Panc1 (cell line): ENCODE measurements at regions not wholly inside any gene's neighbourhood (a gene's known extent, or its start where the extent isn't known, plus 50 kb on each side); places are given as distances from the start of the nearest gene placed in this dataset.

ENCODE experiments used
- ATAC-seq: fragments of 200-7000 bp; cut with Tn5 transposase; 2 replicates; pipeline ENCODE4 v1.9.1; 2020; ENCODE audit warnings: mild to moderate bottlenecking, moderate library complexity
- BruUV-seq: library from RNA; stranded (reverse); fragments of 400-500 nt; replicated peaks from 2 replicates; lab custom pipeline; 2021; lab: Mats Ljungman, UMichigan
- CTCF ChIA-PET: fragments of 300-600 bp; sonication (Branson Sonifier 250); formaldehyde crosslinking; loops from one replicate; lab custom pipeline; 2022; ENCODE audit warnings: antibody characterized with exemption; lab: Charles Lee
- POLR2A ChIA-PET: fragments of 300-600 bp; sonication (Branson Sonifier 250); formaldehyde crosslinking; loops from one replicate; lab custom pipeline; 2022; ENCODE audit warnings: antibody characterized with exemption; lab: Charles Lee
- DNase-seq: peaks from one replicate; pipeline ENCODE4 v3.0.0-alpha.2; 2010; ENCODE audit warnings: low read depth, low spot score
- H3K27ac ChIP-seq: 2 replicates; pipeline ENCODE4 v1.5.1; 2011; ENCODE audit warnings: mild to moderate bottlenecking, low read length, inconsistent platforms
- H3K27me3 ChIP-seq: fragments of 200-500 bp; sonication (Bioruptor generic); 2 replicates; pipeline ENCODE4 v1.6.0; 2014; ENCODE audit warnings: low read length, inconsistent platforms; ENCODE audit not compliant: control insufficient read depth, insufficient read depth
- H3K36me3 ChIP-seq: fragments of 200-500 bp; sonication (Bioruptor generic); 2 replicates; pipeline ENCODE4 v1.5.1; 2014; ENCODE audit warnings: inconsistent platforms, mild to moderate bottlenecking, low read length, moderate library complexity; ENCODE audit not compliant: control insufficient read depth, insufficient read depth
- H3K4me1 ChIP-seq: 2 replicates; pipeline ENCODE4 v1.5.1; 2011; ENCODE audit warnings: inconsistent platforms, mild to moderate bottlenecking, low read length, moderate library complexity; ENCODE audit not compliant: control insufficient read depth, insufficient read depth
- H3K4me3 ChIP-seq, 2 experiments: 2 replicates each; pipeline ENCODE4 v1.5.1; 2011 to 2012; ENCODE audit warnings: low read depth in 2 of 2, low read length in 2 of 2, mild to moderate bottlenecking in 2 of 2, inconsistent platforms in 1 of 2, moderate library complexity in 1 of 2
- H3K9me3 ChIP-seq: fragments of 200-500 bp; sonication (Bioruptor generic); 2 replicates; pipeline ENCODE4 v1.5.1; 2014; ENCODE audit warnings: low read depth, mild to moderate bottlenecking, inconsistent platforms, low read length, moderate library complexity; ENCODE audit not compliant: control insufficient read depth, insufficient read depth
- POLR2AphosphoS5 ChIP-seq: IDR thresholded peaks from 2 replicates; pipeline ENCODE4 v1.6.1; 2012; ENCODE audit warnings: mild to moderate bottlenecking, low read depth, low read length, moderate library complexity
- SIN3A ChIP-seq: IDR thresholded peaks from 2 replicates; pipeline ENCODE4 v1.6.1; 2012; ENCODE audit warnings: low read depth, mild to moderate bottlenecking, low read length, moderate library complexity, borderline replicate concordance; ENCODE audit not compliant: insufficient read depth
- TCF7L2 ChIP-seq: IDR thresholded peaks from 2 replicates; pipeline ENCODE4 v1.6.1; 2011; ENCODE audit warnings: mild to moderate bottlenecking, low read depth, low read length, inconsistent platforms
- in situ Hi-C: cut with HindIII; loops from 2 replicates; pipeline ENCODE4 v1.10.0; 2016; ENCODE audit warnings: low sequenced_read_pairs, low pct_unique_long_range_greater_than_20kb
- intact Hi-C: fragments of 100-400 bp; cut with micrococcal nuclease; formaldehyde crosslinking; loops from one replicate; pipeline ENCODE4 v1.10.0; 2022; ENCODE audit not compliant: unreplicated experiment
- TF ChIP-seq, protein P1 (sequence below), 2 experiments: IDR thresholded peaks; 2 replicates each; pipeline ENCODE4 v1.6.1; 2011 to 2012; ENCODE audit warnings: low read depth in 2 of 2, control low read depth in 1 of 2, low read length in 1 of 2, mild to moderate bottlenecking in 1 of 2, moderate library complexity in 1 of 2; ENCODE audit not compliant: insufficient read depth in 1 of 2
- TF ChIP-seq, protein P2 (sequence below): fragments of 450-650 bp; IDR thresholded peaks from 2 replicates; pipeline ENCODE4 v1.5.1; 2017; ENCODE audit warnings: mild to moderate bottlenecking

DNA sequence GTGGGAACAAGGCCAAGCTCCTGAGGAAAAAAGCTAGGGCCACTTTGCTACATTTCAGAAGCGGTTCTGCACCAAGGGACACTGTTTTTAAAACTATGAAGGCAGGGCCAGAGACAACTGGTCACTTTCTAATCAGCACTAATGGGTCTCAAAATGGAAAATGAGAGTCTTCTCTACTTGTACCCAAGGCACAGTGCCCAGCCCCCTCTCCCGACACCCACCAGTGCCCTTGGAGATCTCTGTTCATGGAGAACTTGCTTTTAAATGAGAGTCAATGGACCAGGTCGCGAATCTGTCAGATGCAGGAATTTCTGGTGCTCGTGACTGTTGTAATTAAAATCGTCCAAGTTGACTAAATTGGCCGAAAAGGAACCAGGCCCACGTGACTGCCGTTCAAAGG, 591.6 kb downstream of the BCOR start:
- H3K27me3 ChIP-seq, result no peaks in the 10 kb centered on the region
- ATAC-seq (no peak), DNase-seq (no peak)
- TF ChIP-seq SIN3A (no peak), TCF7L2 (no peak), POLR2AphosphoS5 (no peak)
- TF ChIP-seq, protein P1, sequence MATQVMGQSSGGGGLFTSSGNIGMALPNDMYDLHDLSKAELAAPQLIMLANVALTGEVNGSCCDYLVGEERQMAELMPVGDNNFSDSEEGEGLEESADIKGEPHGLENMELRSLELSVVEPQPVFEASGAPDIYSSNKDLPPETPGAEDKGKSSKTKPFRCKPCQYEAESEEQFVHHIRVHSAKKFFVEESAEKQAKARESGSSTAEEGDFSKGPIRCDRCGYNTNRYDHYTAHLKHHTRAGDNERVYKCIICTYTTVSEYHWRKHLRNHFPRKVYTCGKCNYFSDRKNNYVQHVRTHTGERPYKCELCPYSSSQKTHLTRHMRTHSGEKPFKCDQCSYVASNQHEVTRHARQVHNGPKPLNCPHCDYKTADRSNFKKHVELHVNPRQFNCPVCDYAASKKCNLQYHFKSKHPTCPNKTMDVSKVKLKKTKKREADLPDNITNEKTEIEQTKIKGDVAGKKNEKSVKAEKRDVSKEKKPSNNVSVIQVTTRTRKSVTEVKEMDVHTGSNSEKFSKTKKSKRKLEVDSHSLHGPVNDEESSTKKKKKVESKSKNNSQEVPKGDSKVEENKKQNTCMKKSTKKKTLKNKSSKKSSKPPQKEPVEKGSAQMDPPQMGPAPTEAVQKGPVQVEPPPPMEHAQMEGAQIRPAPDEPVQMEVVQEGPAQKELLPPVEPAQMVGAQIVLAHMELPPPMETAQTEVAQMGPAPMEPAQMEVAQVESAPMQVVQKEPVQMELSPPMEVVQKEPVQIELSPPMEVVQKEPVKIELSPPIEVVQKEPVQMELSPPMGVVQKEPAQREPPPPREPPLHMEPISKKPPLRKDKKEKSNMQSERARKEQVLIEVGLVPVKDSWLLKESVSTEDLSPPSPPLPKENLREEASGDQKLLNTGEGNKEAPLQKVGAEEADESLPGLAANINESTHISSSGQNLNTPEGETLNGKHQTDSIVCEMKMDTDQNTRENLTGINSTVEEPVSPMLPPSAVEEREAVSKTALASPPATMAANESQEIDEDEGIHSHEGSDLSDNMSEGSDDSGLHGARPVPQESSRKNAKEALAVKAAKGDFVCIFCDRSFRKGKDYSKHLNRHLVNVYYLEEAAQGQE (IDR thresholded peaks at IDR 0.05; ENCODE audit: insufficient read depth in 1 of 2, low read depth in 2 of 2, low read length in 1 of 2), result no peak
- TF ChIP-seq, protein P2, sequence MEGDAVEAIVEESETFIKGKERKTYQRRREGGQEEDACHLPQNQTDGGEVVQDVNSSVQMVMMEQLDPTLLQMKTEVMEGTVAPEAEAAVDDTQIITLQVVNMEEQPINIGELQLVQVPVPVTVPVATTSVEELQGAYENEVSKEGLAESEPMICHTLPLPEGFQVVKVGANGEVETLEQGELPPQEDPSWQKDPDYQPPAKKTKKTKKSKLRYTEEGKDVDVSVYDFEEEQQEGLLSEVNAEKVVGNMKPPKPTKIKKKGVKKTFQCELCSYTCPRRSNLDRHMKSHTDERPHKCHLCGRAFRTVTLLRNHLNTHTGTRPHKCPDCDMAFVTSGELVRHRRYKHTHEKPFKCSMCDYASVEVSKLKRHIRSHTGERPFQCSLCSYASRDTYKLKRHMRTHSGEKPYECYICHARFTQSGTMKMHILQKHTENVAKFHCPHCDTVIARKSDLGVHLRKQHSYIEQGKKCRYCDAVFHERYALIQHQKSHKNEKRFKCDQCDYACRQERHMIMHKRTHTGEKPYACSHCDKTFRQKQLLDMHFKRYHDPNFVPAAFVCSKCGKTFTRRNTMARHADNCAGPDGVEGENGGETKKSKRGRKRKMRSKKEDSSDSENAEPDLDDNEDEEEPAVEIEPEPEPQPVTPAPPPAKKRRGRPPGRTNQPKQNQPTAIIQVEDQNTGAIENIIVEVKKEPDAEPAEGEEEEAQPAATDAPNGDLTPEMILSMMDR, result no peak
- POLR2A ChIA-PET, result no interaction called here
- no peaks in the 10 kb centered on the region for H3K4me1 ChIP-seq
- H3K27ac ChIP-seq, result no peak overlapping the region
- no peak overlapping the region for H3K4me3 ChIP-seq
- no peaks in the 10 kb centered on the region for H3K9me3 ChIP-seq
- CTCF ChIA-PET, result interaction anchor here (0.5 kb wide), 1 partner anchor 751 kb away, joined by 4 read pairs; no protein-coding TSS in a partner anchor
- in situ Hi-C loops (no loop called here), intact Hi-C loops (no loop called here)
- H3K36me3 ChIP-seq, result no peaks in the 10 kb centered on the region
- BruUV-seq, result no TSS peak

DNA sequence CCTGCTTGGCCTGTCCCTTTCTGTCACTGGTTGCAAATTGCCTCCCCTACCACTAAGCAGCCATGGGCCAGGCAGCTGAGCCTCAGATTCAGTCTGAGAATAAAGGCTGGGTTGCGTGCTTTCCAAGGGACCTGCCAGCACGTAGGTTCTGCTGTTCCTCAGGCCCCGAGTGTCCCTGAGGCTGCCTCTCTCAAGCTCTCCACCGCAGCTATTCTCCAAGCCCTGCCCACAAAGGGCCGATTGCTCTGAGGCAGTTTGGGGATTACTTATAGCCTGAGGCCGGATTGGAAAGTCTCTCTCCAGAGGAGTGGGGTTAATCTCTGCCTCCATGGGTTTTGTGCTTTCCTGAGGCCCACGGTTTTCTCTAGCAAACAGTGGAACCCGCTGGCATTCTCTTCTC, 590.7 kb downstream of the BCOR start:
- no peak for DNase-seq
- no peaks in the 10 kb centered on the region for H3K36me3 ChIP-seq
- TF ChIP-seq POLR2AphosphoS5, result no peak
- TF ChIP-seq SIN3A, result no peak
- no peak for TF ChIP-seq TCF7L2
- TF ChIP-seq, protein P1 (IDR thresholded peaks at IDR 0.05; ENCODE audit: insufficient read depth in 1 of 2, low read depth in 2 of 2, low read length in 1 of 2), result no peak
- TF ChIP-seq, protein P2, result no peak
- H3K27me3 ChIP-seq, result no peaks in the 10 kb centered on the region
- H3K4me3 ChIP-seq, result no peak overlapping the region
- no TSS peak for BruUV-seq
- no peaks in the 10 kb centered on the region for H3K4me1 ChIP-seq
- ChIA-PET CTCF (no interaction called here), POLR2A (no interaction called here)
- ATAC-seq, result no peak
- in situ Hi-C loops, result no loop called here
- H3K27ac ChIP-seq, result no peak overlapping the region
- intact Hi-C loops, result no loop called here
- H3K9me3 ChIP-seq, result no peaks in the 10 kb centered on the region
